Common myeloid progenitor, CD34-positive (primary cell): ENCODE measurements at regions not wholly inside any gene's neighbourhood (a gene's known extent, or its start where the extent isn't known, plus 50 kb on each side); places are given as distances from the start of the nearest gene placed in this dataset.
"Not testable (repeated sequence)": the region's sequence is repeated elsewhere in the genome, so short reads cannot be mapped to it uniquely, and the experiment has no call there.

Experiments
- CTCF ChIA-PET: fragments of 350-600 bp; sonication (Branson Sonifier 250); formaldehyde crosslinking; loops from one replicate; lab custom pipeline; 2021; ENCODE audit warnings: antibody characterized with exemption; lab: Charles Lee
- POLR2A ChIA-PET: fragments of 350-600 bp; sonication (Branson Sonifier 250); formaldehyde crosslinking; loops from one replicate; lab custom pipeline; 2021; ENCODE audit warnings: antibody characterized with exemption; lab: Charles Lee
- DNase-seq, 3 donors: peaks; one replicate each; pipeline versions ENCODE4 v3.0.0 to v3.0.0-alpha.2; 2013
- H3K27ac ChIP-seq, 2 experiments: 1 replicate in 1 of 2; 2 replicates in 1 of 2; pipeline ENCODE4 v1.7.0; 2013; ENCODE audit warnings: inconsistent platforms in 2 of 2, low read length in 2 of 2, mild to moderate bottlenecking in 2 of 2, low read depth in 1 of 2, moderate library complexity in 1 of 2; ENCODE audit not compliant: severe bottlenecking in 2 of 2, insufficient read depth in 1 of 2, poor library complexity in 1 of 2
- H3K27me3 ChIP-seq, 5 experiments: replicated peaks in 2 of 5; 1 replicate in 3 of 5; 2 replicates in 2 of 5; pipeline versions ENCODE4 v1.6.1 to v1.7.0; 2013; ENCODE audit warnings: low read length in 4 of 5, mild to moderate bottlenecking in 2 of 5, moderate library complexity in 2 of 5, inconsistent platforms in 1 of 5; ENCODE audit not compliant: insufficient read depth in 5 of 5, control insufficient read depth in 4 of 5
- H3K36me3 ChIP-seq, 4 experiments: 1 replicate in 2 of 4; 2 replicates in 2 of 4; pipeline versions ENCODE4 v1.6.1 to v1.7.0; 2013; ENCODE audit warnings: low read length in 3 of 4, control low read depth in 1 of 4, mild to moderate bottlenecking in 1 of 4; ENCODE audit not compliant: control insufficient read depth in 4 of 4, insufficient read depth in 4 of 4
- H3K4me1 ChIP-seq, 4 experiments: 1 replicate in 3 of 4; 2 replicates in 1 of 4; pipeline versions ENCODE4 v1.6.1 to v1.7.1; 2013; ENCODE audit warnings: low read length in 3 of 4, mild to moderate bottlenecking in 3 of 4, control low read depth in 1 of 4, inconsistent platforms in 1 of 4, moderate library complexity in 1 of 4; ENCODE audit not compliant: control insufficient read depth in 4 of 4, insufficient read depth in 4 of 4; ENCODE audit errors: control extremely low read depth in 1 of 4
- H3K4me3 ChIP-seq, 7 experiments: 1 replicate in 4 of 7; 2 replicates in 3 of 7; pipeline versions ENCODE4 v1.5.1 to v1.7.0; 2013; ENCODE audit warnings: mild to moderate bottlenecking in 7 of 7, low read length in 6 of 7, moderate library complexity in 6 of 7, inconsistent platforms in 2 of 7, low read depth in 2 of 7, control low read depth in 1 of 7; ENCODE audit not compliant: insufficient read depth in 4 of 7, control insufficient read depth in 1 of 7; ENCODE audit errors: extremely low read depth in 1 of 7
- H3K9me3 ChIP-seq, 5 experiments: 1 replicate in 4 of 5; 2 replicates in 1 of 5; pipeline versions ENCODE4 v1.6.1 to v1.7.1; 2013; ENCODE audit warnings: low read length in 4 of 5, mild to moderate bottlenecking in 2 of 5, inconsistent platforms in 1 of 5, low read depth in 1 of 5, moderate library complexity in 1 of 5; ENCODE audit not compliant: control insufficient read depth in 4 of 5, insufficient read depth in 2 of 5; ENCODE audit errors: control extremely low read depth in 1 of 5
- WGBS: methylation state at CpG from one replicate; pipeline ENCODE4 v1.1.5; 2013; ENCODE audit not compliant: insufficient coverage; 5-methylcytosine and 5-hydroxymethylcytosine counted together

DNA sequence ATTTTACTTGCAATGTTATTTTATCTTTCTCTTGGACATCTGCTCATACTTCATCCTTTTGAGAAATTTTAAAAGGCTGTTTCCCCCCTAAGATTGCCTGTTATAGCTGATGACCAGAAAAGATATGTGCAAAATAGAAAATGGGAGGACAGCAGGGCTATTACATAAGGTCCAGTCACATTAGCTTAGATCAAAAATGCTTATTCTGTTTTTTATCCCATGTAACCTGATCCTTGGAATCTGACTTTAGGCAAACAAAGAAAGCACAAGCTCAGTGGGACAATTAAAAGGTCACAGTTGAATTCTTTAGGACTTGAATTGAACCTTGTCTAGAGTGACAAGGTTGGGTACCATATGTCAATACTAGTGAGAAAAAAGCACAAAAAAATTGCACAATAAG lies 65.1 kb upstream of the TRHDE start:
- no peak overlapping the region for H3K27ac ChIP-seq
- no peaks in the 10 kb centered on the region for H3K27me3 ChIP-seq
- no peaks in the 10 kb centered on the region for H3K9me3 ChIP-seq
- POLR2A ChIA-PET = no interaction called here
- H3K36me3 ChIP-seq = no peaks in the 10 kb centered on the region
- no peak for DNase-seq
- H3K4me3 ChIP-seq = no peak overlapping the region
- no peaks in the 10 kb centered on the region for H3K4me1 ChIP-seq
- CTCF ChIA-PET = no interaction called here

GRCh38 chr12:72207486-72208409 lies 64.4 kb upstream of the TRHDE start:
- 98% methylated on average over 5 of the region's 7 CpGs for WGBS
- no peaks in the 10 kb centered on the region for H3K36me3 ChIP-seq
- no peak for DNase-seq

DNA sequence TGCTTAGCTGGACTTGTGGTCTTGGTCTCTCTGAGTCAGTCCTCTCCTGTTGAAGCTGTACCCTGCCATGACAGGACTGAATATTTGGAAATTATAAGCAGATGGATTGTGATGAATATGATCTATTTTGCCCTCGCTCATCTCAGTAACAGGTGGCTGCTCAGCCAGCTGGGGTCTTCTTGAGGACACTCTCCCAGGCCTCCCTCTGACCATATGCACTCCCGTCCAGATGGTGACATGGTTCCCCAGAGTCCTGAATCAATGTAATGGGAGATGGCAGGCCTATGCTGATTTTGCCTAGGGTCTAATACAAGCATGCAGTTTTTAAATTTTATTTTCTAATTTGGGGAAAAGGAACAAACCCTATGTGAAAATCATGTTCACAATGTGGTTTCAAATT lies 63.1 kb upstream of the TRHDE start:
- ChIA-PET POLR2A (no interaction called here), CTCF (interaction anchor here (0.8 kb wide), 1 partner anchor 12 kb away, joined by 3 read pairs; no protein-coding TSS in a partner anchor)
- no peaks in the 10 kb centered on the region for H3K4me1 ChIP-seq
- no peaks in the 10 kb centered on the region for H3K9me3 ChIP-seq
- no peaks in the 10 kb centered on the region for H3K36me3 ChIP-seq
- DNase-seq = no peak
- no CpG with 5 or more reads among the region's 2 CpGs for WGBS
- H3K27ac ChIP-seq = no peak overlapping the region
- no peaks in the 10 kb centered on the region for H3K27me3 ChIP-seq
- H3K4me3 ChIP-seq = no peak overlapping the region

More at GRCh38 chr12:72207486-72208409, 64.4 kb upstream of the TRHDE start:
- CTCF ChIA-PET = interaction anchor here (0.8 kb wide), 1 partner anchor 13 kb away, joined by 3 read pairs; no protein-coding TSS in a partner anchor
- Histone ChIP-seq H3K27me3 (no peaks in the 10 kb centered on the region), H3K27ac (no peak overlapping the region), H3K4me1 (no peaks in the 10 kb centered on the region), H3K4me3 (no peak overlapping the region), H3K9me3 (no peaks in the 10 kb centered on the region)
- POLR2A ChIA-PET = no interaction called here

DNA sequence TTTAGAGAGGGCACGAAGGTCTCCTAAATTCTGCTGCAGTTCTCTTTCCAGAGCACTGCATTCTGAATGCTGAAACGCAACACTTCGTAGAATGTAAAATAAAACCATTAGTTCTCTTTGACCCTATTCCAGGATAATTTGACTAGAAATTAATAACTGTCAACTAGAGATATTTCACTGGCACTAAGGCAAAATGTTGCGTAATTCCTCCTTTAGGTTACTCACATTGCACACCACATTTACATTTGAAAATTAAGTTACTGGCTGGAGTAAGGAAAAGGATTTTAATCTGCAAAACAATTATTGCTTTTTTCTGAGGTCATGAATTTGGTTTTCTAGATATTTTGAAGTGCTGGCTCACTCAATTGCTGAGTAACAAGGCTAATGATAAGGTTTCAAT lies 58.0 kb upstream of the TRHDE start:
- H3K4me1 ChIP-seq = no peaks in the 10 kb centered on the region
- no peak overlapping the region for H3K4me3 ChIP-seq
- no peaks in the 10 kb centered on the region for H3K27me3 ChIP-seq
- ChIA-PET CTCF (no interaction called here), POLR2A (no interaction called here)
- DNase-seq = no peak
- H3K36me3 ChIP-seq = no peaks in the 10 kb centered on the region
- H3K27ac ChIP-seq = no peak overlapping the region
- H3K9me3 ChIP-seq = no peaks in the 10 kb centered on the region
- WGBS = 48% methylated on average over 3 of the region's 4 CpGs

- POLR2A ChIA-PET, H3K36me3 ChIP-seq, CTCF ChIA-PET: not testable (repeated sequence)
These were observed 56.9 kb upstream of the TRHDE start for GRCh38 chr12:72215287-72215686.

DNA sequence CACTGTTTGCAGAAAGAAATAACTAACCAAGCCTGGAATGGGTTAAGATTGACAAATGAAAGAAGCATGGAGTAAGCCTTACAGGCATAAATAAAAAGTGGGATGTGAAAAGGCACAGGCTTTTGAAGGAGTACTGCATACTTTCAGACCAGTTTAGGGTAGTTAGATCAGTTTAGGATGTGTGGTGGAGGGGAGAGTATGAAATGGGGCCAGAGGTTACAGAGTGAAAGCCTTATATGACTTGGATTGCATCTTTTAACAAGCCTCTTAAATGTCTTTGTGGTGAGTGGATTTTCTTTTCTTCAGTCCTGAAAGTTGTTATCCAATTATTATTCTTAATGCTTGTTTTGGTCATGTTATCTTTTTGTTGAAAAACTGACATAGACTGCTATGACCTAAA lies 52.2 kb upstream of the TRHDE start:
- no peaks in the 10 kb centered on the region for H3K36me3 ChIP-seq
- H3K27ac ChIP-seq = no peak overlapping the region
- ChIA-PET CTCF (no interaction called here), POLR2A (no interaction called here)
- no peaks in the 10 kb centered on the region for H3K27me3 ChIP-seq
- H3K4me1 ChIP-seq = no peaks in the 10 kb centered on the region
- no peak for DNase-seq
- no peaks in the 10 kb centered on the region for H3K9me3 ChIP-seq
- H3K4me3 ChIP-seq = no peak overlapping the region

More at GRCh38 chr12:72215287-72215686, 56.9 kb upstream of the TRHDE start:
- H3K4me1 ChIP-seq, H3K27me3 ChIP-seq, H3K4me3 ChIP-seq, H3K27ac ChIP-seq, H3K9me3 ChIP-seq, DNase-seq: not testable (repeated sequence)
- WGBS = 80% methylated on average over 1 of the region's 3 CpGs
